Right atrium auricular region (tissue), 2 donors: ENCODE measurements at regions not wholly inside any gene's neighbourhood (a gene's known extent, or its start where the extent isn't known, plus 50 kb on each side); places are given as distances from the start of the nearest gene placed in this dataset.

Experiments
- DNase-seq: peaks from one replicate; pipeline ENCODE4 v3.0.0-alpha.2; 2019; ENCODE audit warnings: low spot score
- H3K27ac ChIP-seq, 2 donors: fragments of 200-600 bp; sonication (generic); 1 replicate in 1 of 2; 2 replicates in 1 of 2; pipeline ENCODE4 v1.5.1; 2016 to 2019
- H3K27me3 ChIP-seq, 2 donors: fragments of 200-600 bp; sonication (generic); one replicate each; pipeline versions ENCODE4 v1.5.1 to v1.6.0; 2017 to 2019
- H3K36me3 ChIP-seq: fragments of 200-600 bp; sonication (generic); one replicate; pipeline ENCODE4 v1.5.1; 2016
- H3K4me1 ChIP-seq, 2 donors: fragments of 200-600 bp; sonication (generic); one replicate each; pipeline versions ENCODE4 v1.5.1 to v1.6.0; 2017 to 2019
- H3K4me3 ChIP-seq, 2 donors: fragments of 200-600 bp; sonication (generic); 1 replicate in 1 of 2; 2 replicates in 1 of 2; pipeline ENCODE4 v1.5.1; 2017 to 2019; ENCODE audit warnings: mild to moderate bottlenecking in 1 of 2, moderate library complexity in 1 of 2
- H3K9me3 ChIP-seq, 2 donors: fragments of 200-600 bp; sonication (generic); one replicate each; pipeline ENCODE4 v1.5.1; 2019
- TF ChIP-seq, protein P1 (sequence below), 2 donors: fragments of 200-600 bp; sonication (generic); IDR thresholded peaks; one replicate each; pipeline ENCODE4 v1.5.1; 2019; ENCODE audit warnings: antibody characterized with exemption in 2 of 2

DNA sequence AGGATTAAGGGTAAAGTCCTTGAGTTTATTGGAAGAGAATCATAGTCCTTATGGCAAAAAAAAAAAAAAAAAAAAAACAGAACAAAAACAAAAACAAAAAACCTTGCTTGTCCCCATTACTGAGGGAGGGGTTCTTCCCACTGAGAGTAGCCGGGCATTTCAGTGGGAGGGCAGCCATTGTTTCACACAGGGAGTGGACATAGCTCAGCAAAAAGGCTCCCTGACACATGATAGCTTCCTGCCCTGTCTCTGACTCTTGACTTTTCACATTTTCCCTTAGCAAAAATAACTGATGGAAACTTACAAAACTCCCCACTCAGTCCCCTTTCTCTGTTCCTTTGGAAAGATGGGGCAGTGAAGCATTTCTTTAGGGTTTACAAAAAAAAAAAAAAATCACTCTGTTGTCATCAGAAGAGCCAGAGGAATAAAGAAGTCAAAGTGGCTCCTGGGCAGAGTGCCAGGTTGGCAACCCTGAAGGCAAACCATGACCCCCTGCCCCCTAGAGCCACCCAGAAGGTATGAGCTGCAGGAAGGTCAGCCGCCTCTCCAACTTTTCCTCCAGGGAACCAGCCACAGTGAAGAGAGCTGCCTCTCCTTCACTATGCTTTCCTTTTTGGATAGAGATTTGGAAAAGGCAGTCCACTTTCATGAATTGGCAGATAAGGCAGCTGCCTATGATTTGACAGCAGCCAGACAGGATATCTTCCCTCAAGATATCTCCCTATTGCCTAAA lies 170.6 kb downstream of the KDR start:
- TF ChIP-seq, protein P1, sequence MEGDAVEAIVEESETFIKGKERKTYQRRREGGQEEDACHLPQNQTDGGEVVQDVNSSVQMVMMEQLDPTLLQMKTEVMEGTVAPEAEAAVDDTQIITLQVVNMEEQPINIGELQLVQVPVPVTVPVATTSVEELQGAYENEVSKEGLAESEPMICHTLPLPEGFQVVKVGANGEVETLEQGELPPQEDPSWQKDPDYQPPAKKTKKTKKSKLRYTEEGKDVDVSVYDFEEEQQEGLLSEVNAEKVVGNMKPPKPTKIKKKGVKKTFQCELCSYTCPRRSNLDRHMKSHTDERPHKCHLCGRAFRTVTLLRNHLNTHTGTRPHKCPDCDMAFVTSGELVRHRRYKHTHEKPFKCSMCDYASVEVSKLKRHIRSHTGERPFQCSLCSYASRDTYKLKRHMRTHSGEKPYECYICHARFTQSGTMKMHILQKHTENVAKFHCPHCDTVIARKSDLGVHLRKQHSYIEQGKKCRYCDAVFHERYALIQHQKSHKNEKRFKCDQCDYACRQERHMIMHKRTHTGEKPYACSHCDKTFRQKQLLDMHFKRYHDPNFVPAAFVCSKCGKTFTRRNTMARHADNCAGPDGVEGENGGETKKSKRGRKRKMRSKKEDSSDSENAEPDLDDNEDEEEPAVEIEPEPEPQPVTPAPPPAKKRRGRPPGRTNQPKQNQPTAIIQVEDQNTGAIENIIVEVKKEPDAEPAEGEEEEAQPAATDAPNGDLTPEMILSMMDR (IDR thresholded peaks at IDR 0.05) = no peak
- Histone ChIP-seq H3K4me3 (no peak overlapping the region), H3K27me3 (no peaks in the 10 kb centered on the region), H3K36me3 (no peaks in the 10 kb centered on the region), H3K4me1 (peaks cover 0 to 11% of the 10 kb centered on the region in 2 donors), H3K27ac (no peak overlapping the region), H3K9me3 (no peaks in the 10 kb centered on the region)
- no peak for DNase-seq

DNA sequence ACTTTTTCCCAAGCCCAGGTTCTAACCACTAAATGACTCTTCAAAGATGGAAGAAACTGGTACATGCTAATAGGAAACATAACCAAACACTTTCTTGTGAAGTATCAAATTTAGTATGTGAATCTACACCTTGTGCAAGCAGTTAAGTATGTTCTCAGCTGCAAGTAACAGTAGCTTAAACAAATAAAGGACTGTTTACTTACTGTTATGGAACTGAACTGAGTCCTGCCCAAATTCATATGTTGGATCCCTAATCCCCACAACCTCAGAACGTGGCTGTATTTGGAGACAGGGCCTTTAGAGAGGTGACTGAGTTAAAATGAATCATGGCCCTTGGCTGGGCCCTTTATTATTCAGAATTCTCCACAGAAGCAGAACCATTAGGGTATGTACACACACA lies 178.7 kb downstream of the KDR start:
- Histone ChIP-seq H3K4me3 (no peak overlapping the region), H3K27ac (no peak overlapping the region), H3K9me3 (no peaks in the 10 kb centered on the region), H3K4me1 (no peaks in the 10 kb centered on the region), H3K27me3 (no peaks in the 10 kb centered on the region), H3K36me3 (no peaks in the 10 kb centered on the region)
- no peak for DNase-seq
- TF ChIP-seq, protein P1 (IDR thresholded peaks at IDR 0.05) = no peak

DNA sequence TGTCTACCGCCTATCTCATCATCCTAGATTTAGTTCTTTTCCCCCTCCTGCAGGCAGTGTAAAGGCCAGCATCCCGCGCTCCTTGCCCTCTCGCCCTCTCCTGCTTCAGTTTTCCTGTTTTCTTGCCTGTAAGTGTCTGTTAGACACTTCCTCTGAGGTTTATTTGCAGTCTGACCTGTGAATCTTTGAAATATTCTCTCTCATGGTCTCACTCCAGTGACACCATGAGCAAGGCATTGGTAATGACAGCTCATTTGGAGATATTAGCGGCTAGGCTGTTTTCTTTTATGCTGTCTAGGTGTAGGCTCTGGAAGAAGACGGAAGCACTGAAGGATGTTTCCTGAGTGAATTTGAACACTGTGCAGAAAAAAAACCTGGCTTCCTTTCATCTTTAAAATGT lies 179.6 kb downstream of the KDR start:
- no peak for DNase-seq
- Histone ChIP-seq H3K9me3 (no peaks in the 10 kb centered on the region), H3K27me3 (no peaks in the 10 kb centered on the region), H3K4me3 (no peak overlapping the region), H3K27ac (no peak overlapping the region), H3K4me1 (no peaks in the 10 kb centered on the region), H3K36me3 (no peaks in the 10 kb centered on the region)
- TF ChIP-seq, protein P1 (IDR thresholded peaks at IDR 0.05) = peak in 1 of 2 donors; percentile 44

DNA sequence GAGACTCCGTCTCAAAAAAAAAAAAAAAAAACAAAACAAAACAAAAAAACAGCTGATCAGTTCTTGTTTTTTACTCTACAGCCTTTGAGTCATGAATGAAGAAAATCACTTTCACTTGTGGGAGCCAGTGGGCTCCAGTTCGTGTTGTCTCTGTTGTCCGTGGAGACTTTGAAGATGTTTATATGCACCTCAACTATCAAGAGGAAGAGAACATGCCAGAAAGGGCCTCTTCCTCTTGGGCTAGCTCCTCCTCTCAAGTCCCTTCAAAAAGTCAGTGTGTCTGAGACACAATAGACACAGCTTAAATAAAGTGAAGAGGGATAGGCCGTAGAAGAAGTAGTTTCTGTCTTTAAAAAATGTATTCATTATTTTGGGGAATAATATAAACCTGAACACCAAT lies 182.7 kb downstream of the KDR start:
- H3K4me1 ChIP-seq = no peaks in the 10 kb centered on the region
- H3K9me3 ChIP-seq = no peaks in the 10 kb centered on the region
- no peak for DNase-seq
- H3K27me3 ChIP-seq = no peaks in the 10 kb centered on the region
- H3K4me3 ChIP-seq = no peak overlapping the region
- no peaks in the 10 kb centered on the region for H3K36me3 ChIP-seq
- TF ChIP-seq, protein P1 (IDR thresholded peaks at IDR 0.05) = no peak
- no peak overlapping the region for H3K27ac ChIP-seq

DNA sequence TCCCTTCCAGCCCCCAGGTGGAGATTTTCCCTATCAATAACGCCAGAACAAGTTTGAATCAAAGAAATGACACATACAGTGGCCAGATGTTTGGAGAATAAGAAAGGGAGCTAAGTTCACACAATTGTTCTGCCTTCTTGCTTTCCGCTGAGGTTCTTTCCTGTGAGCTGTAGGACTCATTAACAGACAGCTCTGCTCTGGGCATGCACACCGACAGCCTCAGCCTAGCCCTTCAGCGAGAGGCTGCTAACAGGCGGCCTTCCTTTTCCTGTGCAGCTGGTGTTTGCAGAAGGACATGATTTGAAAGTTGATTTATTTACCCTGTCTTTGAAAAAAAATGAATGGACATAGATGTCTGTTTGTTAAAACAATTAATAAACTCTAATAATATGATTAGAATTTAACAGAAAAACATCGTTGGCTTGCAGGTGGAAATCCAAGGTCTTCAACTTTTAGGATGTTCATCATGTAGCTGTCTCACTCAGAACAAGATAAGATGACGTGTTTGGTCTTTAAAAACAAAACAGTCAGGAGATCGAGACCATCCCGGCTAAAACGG lies 183.3 kb downstream of the KDR start:
- Histone ChIP-seq H3K27ac (no peak overlapping the region), H3K36me3 (no peaks in the 10 kb centered on the region), H3K27me3 (no peaks in the 10 kb centered on the region), H3K4me1 (no peaks in the 10 kb centered on the region), H3K4me3 (no peak overlapping the region), H3K9me3 (no peaks in the 10 kb centered on the region)
- TF ChIP-seq, protein P1 (IDR thresholded peaks at IDR 0.05) = no peak
- no peak for DNase-seq
